Cardiac muscle cell (in vitro differentiated cells and primary cell): ENCODE measurements at regions not wholly inside any gene's neighbourhood (a gene's known extent, or its start where the extent isn't known, plus 50 kb on each side); places are given as distances from the start of the nearest gene placed in this dataset.

ENCODE experiments used
- DNase-seq, 2 donors: peaks; one replicate each; pipeline versions ENCODE4 v3.0.0 to v3.0.0-alpha.2; 2010 to 2017; ENCODE audit warnings: low read depth in 1 of 2, low spot score in 1 of 2
- H3K27ac ChIP-seq: fragments of 200-600 bp; sonication (generic); 2 replicates; pipeline ENCODE4 v1.5.1; 2016
- H3K27me3 ChIP-seq: fragments of 200-600 bp; sonication (generic); 2 replicates; pipeline ENCODE4 v1.6.0; 2016; ENCODE audit warnings: control low read depth
- H3K36me3 ChIP-seq: fragments of 200-600 bp; sonication (generic); 2 replicates; pipeline ENCODE4 v1.5.1; 2016; ENCODE audit warnings: control low read depth
- H3K4me1 ChIP-seq: fragments of 200-600 bp; sonication (generic); 2 replicates; pipeline ENCODE4 v1.8.1; 2017; ENCODE audit warnings: low read depth, mild to moderate bottlenecking, mixed run types
- H3K4me3 ChIP-seq: fragments of 200-600 bp; sonication (generic); 2 replicates; pipeline ENCODE4 v1.5.1; 2016; ENCODE audit warnings: mild to moderate bottlenecking
- H3K9me3 ChIP-seq: fragments of 200-600 bp; sonication (generic); 2 replicates; pipeline ENCODE4 v1.5.1; 2017; ENCODE audit warnings: low read depth, mild to moderate bottlenecking, control low read depth
- CTCF ChIP-seq: IDR thresholded peaks from 2 replicates; pipeline ENCODE4 v1.5.1; 2012; ENCODE audit warnings: low read depth, mild to moderate bottlenecking, low read length

DNA sequence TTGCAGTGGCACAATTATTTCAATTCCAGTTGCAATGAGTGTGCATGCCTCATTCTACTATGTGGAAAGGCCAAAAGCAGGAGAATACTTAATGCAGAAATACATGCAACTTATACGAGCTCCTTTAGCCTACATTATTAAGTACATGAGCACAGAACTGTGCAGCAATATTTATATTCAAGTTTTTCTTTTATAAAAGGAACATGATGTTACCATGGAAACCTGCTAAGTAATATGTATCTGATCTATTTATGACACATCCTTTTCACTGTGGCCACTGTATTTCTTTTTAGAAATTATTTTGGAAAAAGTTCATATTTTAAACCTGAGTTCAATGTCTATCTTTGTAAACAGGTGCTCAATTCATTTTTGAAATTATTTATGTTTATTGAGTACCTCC lies 88.9 kb downstream of the ELAPOR2 start:
- Histone ChIP-seq H3K4me1 (peaks cover 50% of the 10 kb centered on the region), H3K27me3 (no peaks in the 10 kb centered on the region), H3K36me3 (no peaks in the 10 kb centered on the region), H3K4me3 (no peak overlapping the region), H3K9me3 (no peaks in the 10 kb centered on the region), H3K27ac (no peak overlapping the region)
- no peak for DNase-seq
- TF ChIP-seq CTCF, result no peak

- Histone ChIP-seq H3K27me3 (no peaks in the 10 kb centered on the region), H3K36me3 (no peaks in the 10 kb centered on the region), H3K27ac (peak overlapping the region; percentile 3), H3K4me3 (no peak overlapping the region), H3K4me1 (peaks cover 50% of the 10 kb centered on the region), H3K9me3 (no peaks in the 10 kb centered on the region)
- no peak for DNase-seq
- no peak for TF ChIP-seq CTCF
Measured at GRCh38 chr7:86969865-86970264, 89.6 kb downstream of the ELAPOR2 start.

- Histone ChIP-seq H3K27ac (no peak overlapping the region), H3K4me1 (peaks cover 56% of the 10 kb centered on the region), H3K9me3 (no peaks in the 10 kb centered on the region), H3K36me3 (no peaks in the 10 kb centered on the region), H3K27me3 (no peaks in the 10 kb centered on the region), H3K4me3 (no peak overlapping the region)
- TF ChIP-seq CTCF, result no peak
- DNase-seq, result no peak
Measured at GRCh38 chr7:86968618-86969017, 90.8 kb downstream of the ELAPOR2 start.

DNA sequence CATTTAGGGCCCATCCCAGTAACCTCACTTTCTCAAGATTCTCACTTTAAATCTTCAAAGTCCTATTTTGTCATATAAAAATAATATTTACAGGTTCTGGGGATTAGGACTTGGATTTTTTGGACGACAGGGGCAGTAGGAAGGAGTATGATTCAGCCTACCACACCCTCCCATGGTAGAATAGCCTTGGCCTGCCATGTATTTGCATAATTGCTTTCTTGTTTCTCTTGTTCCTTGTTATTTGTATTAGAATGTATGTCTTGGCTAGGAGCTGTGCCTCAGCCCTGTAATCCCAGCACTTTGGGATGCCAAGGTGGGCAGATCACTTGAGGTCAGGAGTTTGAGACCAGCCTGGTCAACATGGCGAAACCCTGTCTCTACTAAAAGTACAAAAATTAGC lies 92.5 kb downstream of the ELAPOR2 start:
- Histone ChIP-seq H3K9me3 (no peaks in the 10 kb centered on the region), H3K27ac (no peak overlapping the region), H3K36me3 (no peaks in the 10 kb centered on the region), H3K4me1 (peaks cover 71% of the 10 kb centered on the region), H3K27me3 (no peaks in the 10 kb centered on the region), H3K4me3 (no peak overlapping the region)
- TF ChIP-seq CTCF, result no peak
- DNase-seq, result no peak

- DNase-seq, result no peak
- TF ChIP-seq CTCF, result no peak
- Histone ChIP-seq H3K27me3 (no peaks in the 10 kb centered on the region), H3K9me3 (no peaks in the 10 kb centered on the region), H3K4me3 (no peak overlapping the region), H3K27ac (peak overlapping the region; percentile 75), H3K36me3 (no peaks in the 10 kb centered on the region), H3K4me1 (peaks cover 73% of the 10 kb centered on the region)
Measured at GRCh38 chr7:86965727-86966120, 93.7 kb downstream of the ELAPOR2 start.

DNA sequence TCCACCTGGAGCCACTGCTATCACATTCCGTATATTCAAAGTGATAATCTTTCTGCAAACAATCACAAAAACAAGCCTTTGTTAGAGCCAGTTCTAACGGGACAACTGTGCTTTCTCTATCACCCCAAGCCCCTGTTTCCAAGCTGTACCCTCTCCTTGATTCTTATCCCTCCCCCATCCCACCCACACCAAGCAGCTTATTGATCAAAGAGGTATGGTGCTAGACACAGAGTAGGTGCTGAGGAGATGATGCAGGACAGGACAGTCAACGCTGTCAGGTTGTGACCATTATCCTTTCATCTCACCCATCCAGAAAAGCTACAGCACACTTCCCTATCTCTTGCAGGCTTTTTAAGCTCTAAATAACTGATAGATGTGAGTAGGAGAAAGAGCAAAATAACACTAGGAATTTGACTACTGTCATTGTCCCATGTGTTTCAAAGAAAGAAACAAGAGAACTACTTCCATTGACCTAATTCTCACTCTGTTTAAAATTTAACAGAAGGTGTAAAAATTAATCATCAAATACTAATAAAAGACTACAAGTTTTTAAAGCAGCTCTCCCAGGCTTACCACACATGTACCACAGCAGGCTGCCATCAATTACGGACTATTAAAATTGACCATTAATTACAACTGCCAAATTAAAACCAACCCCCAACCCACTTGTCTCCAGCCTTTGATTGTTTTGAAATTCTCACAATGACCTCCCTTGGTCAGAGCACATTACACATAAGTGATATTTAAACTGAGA lies 94.3 kb downstream of the ELAPOR2 start:
- Histone ChIP-seq H3K27me3 (no peaks in the 10 kb centered on the region), H3K27ac (peak overlapping the region; percentile 75), H3K36me3 (no peaks in the 10 kb centered on the region), H3K9me3 (no peaks in the 10 kb centered on the region), H3K4me3 (no peak overlapping the region), H3K4me1 (peaks cover 70% of the 10 kb centered on the region)
- no peak for DNase-seq
- TF ChIP-seq CTCF, result no peak
